HEK293 (cell line): ENCODE measurements at regions not wholly inside any gene's neighbourhood (a gene's known extent, or its start where the extent isn't known, plus 50 kb on each side); places are given as distances from the start of the nearest gene placed in this dataset.

Experiments
- CTCF ChIA-PET: fragments of 350-600 bp; formaldehyde crosslinking; extraction: SDS; loops from one replicate; lab custom pipeline; 2021; ENCODE audit warnings: antibody characterized with exemption; lab: Yijun Ruan, JAX
- POLR2A ChIA-PET: fragments of 300-600 bp; formaldehyde crosslinking; extraction: SDS; loops from one replicate; lab custom pipeline; 2020; ENCODE audit warnings: antibody characterized with exemption, inconsistent platforms; lab: Yijun Ruan, JAX
- H3K27ac ChIP-seq: fragments of 200-500 bp; sonication (Bioruptor generic); 2 replicates; pipeline ENCODE4 v1.5.1; 2014; ENCODE audit warnings: low read depth, low read length, control low read depth, inconsistent platforms; ENCODE audit errors: extremely low read depth
- H3K36me3 ChIP-seq, 2 experiments: fragments of 200-500 bp in 1 of 2; sonication (Bioruptor generic) in 1 of 2; 1 replicate in 1 of 2; 2 replicates in 1 of 2; pipeline ENCODE4 v1.5.1; 2014 to 2017; ENCODE audit warnings: inconsistent platforms in 2 of 2, low read length in 2 of 2; ENCODE audit not compliant: control insufficient read depth in 2 of 2, insufficient read depth in 1 of 2
- H3K4me1 ChIP-seq: fragments of 200-500 bp; sonication (Bioruptor generic); 2 replicates; pipeline ENCODE4 v1.5.1; 2014; ENCODE audit warnings: mild to moderate bottlenecking, low read length, inconsistent platforms; ENCODE audit not compliant: control insufficient read depth, insufficient read depth
- H3K4me3 ChIP-seq: 2 replicates; pipeline ENCODE4 v1.5.1; 2011; ENCODE audit warnings: low read depth, mild to moderate bottlenecking, control low read depth, low read length, moderate library complexity
- H3K9me3 ChIP-seq: fragments of 200-500 bp; sonication (Bioruptor generic); 2 replicates; pipeline ENCODE4 v1.5.1; 2014; ENCODE audit warnings: low read depth, low read length, inconsistent platforms; ENCODE audit not compliant: control insufficient read depth, insufficient read depth
- CTCF ChIP-seq: fragments of 450-650 bp; formaldehyde crosslinking; IDR thresholded peaks from 2 replicates; pipeline ENCODE4 v1.5.1; 2016; ENCODE audit warnings: missing biosample characterization, missing genetic modification characterization
- GLIS2 ChIP-seq: fragments of 450-650 bp; formaldehyde crosslinking; IDR thresholded peaks from 2 replicates; pipeline ENCODE4 v1.5.1; 2016; ENCODE audit warnings: missing biosample characterization, missing genetic modification characterization
- PBX3 ChIP-seq: sonication (generic); formaldehyde crosslinking; IDR thresholded peaks from 2 replicates; pipeline ENCODE4 v1.8.1; 2022; ENCODE audit warnings: mild to moderate bottlenecking, moderate library complexity, missing genetic modification reagents
- SP3 ChIP-seq: fragments of 450-650 bp; formaldehyde crosslinking; IDR thresholded peaks from 2 replicates; pipeline ENCODE4 v1.5.1; 2016; ENCODE audit warnings: missing biosample characterization, missing genetic modification characterization
- YY2 ChIP-seq: fragments of 450-650 bp; formaldehyde crosslinking; IDR thresholded peaks from 2 replicates; pipeline ENCODE4 v1.5.1; 2016; ENCODE audit warnings: missing biosample characterization, missing genetic modification characterization
- ZNF138 ChIP-seq: fragments of 450-650 bp; formaldehyde crosslinking; IDR thresholded peaks from 2 replicates; pipeline ENCODE4 v1.5.1; 2016; ENCODE audit warnings: missing biosample characterization, missing genetic modification characterization, borderline replicate concordance
- ZNF140 ChIP-seq: fragments of 450-650 bp; formaldehyde crosslinking; IDR thresholded peaks from 2 replicates; pipeline ENCODE4 v1.5.1; 2016; ENCODE audit warnings: missing biosample characterization, missing genetic modification characterization
- ZNF155 ChIP-seq: fragments of 450-650 bp; formaldehyde crosslinking; IDR thresholded peaks from 2 replicates; pipeline ENCODE4 v1.5.1; 2016; ENCODE audit warnings: missing biosample characterization, missing genetic modification characterization
- ZNF16 ChIP-seq: fragments of 450-650 bp; formaldehyde crosslinking; IDR thresholded peaks from 2 replicates; pipeline ENCODE4 v1.5.1; 2016; ENCODE audit warnings: low read depth, missing biosample characterization, missing genetic modification characterization
- ZNF311 ChIP-seq: fragments of 450-650 bp; formaldehyde crosslinking; IDR thresholded peaks from 2 replicates; pipeline ENCODE4 v1.5.1; 2017; ENCODE audit warnings: missing biosample characterization, missing genetic modification characterization, borderline replicate concordance
- ZNF354C ChIP-seq: fragments of 450-650 bp; formaldehyde crosslinking; IDR thresholded peaks from 2 replicates; pipeline ENCODE4 v1.5.1; 2016; ENCODE audit warnings: missing biosample characterization, missing genetic modification characterization, low read depth, borderline replicate concordance
- ZNF426 ChIP-seq: fragments of 450-650 bp; formaldehyde crosslinking; IDR thresholded peaks from 2 replicates; pipeline ENCODE4 v1.5.1; 2017; ENCODE audit warnings: missing biosample characterization, missing genetic modification characterization, mild to moderate bottlenecking, inconsistent platforms, moderate library complexity
- ZNF510 ChIP-seq: fragments of 450-650 bp; formaldehyde crosslinking; IDR thresholded peaks from 2 replicates; pipeline ENCODE4 v1.5.1; 2018; ENCODE audit warnings: mild to moderate bottlenecking, missing genetic modification characterization, missing biosample characterization; ENCODE audit not compliant: insufficient replicate concordance
- ZNF514 ChIP-seq: fragments of 450-650 bp; formaldehyde crosslinking; IDR thresholded peaks from 2 replicates; pipeline ENCODE4 v1.5.1; 2016; ENCODE audit warnings: missing biosample characterization, missing genetic modification characterization
- ZNF529 ChIP-seq: fragments of 450-650 bp; formaldehyde crosslinking; IDR thresholded peaks from 2 replicates; pipeline ENCODE4 v1.5.1; 2017; ENCODE audit warnings: missing genetic modification characterization, missing biosample characterization; ENCODE audit not compliant: insufficient replicate concordance
- ZNF785 ChIP-seq: fragments of 450-650 bp; formaldehyde crosslinking; IDR thresholded peaks from 2 replicates; pipeline ENCODE4 v1.5.1; 2016; ENCODE audit warnings: missing biosample characterization, missing genetic modification characterization
- ZNF843 ChIP-seq: fragments of 450-650 bp; formaldehyde crosslinking; IDR thresholded peaks from 2 replicates; pipeline ENCODE4 v1.5.1; 2016; ENCODE audit warnings: missing biosample characterization, missing genetic modification characterization
- ZSCAN18 ChIP-seq: fragments of 450-650 bp; formaldehyde crosslinking; IDR thresholded peaks from 2 replicates; pipeline ENCODE4 v1.5.1; 2016; ENCODE audit warnings: missing biosample characterization, missing genetic modification characterization

GRCh38 chr10:36943544-36943943 lies 181.9 kb upstream of the ANKRD30A start:
- POLR2A ChIA-PET, result no interaction called here
- Histone ChIP-seq H3K9me3 (no peaks in the 10 kb centered on the region), H3K4me1 (no peaks in the 10 kb centered on the region), H3K36me3 (no peaks in the 10 kb centered on the region), H3K4me3 (no peak overlapping the region), H3K27ac (no peak overlapping the region)
- CTCF ChIA-PET, result no interaction called here
- no peak for TF ChIP-seq ZNF140 (tag by site-specific recombination)
- TF ChIP-seq PBX3 (CRISPR knock-in tag), result no peak

- Histone ChIP-seq H3K9me3 (no peaks in the 10 kb centered on the region), H3K36me3 (no peaks in the 10 kb centered on the region), H3K4me1 (no peaks in the 10 kb centered on the region)
- CTCF ChIA-PET, result no interaction called here
- TF ChIP-seq ZNF529 (no peak), ZNF354C (tag by site-specific recombination) (no peak), ZNF426 (tag by site-specific recombination) (no peak), GLIS2 (no peak), ZNF510 (no peak), CTCF (tag by site-specific recombination) (no peak), ZNF785 (tag by site-specific recombination) (no peak), ZNF16 (no peak), ZNF155 (tag by site-specific recombination) (no peak), ZSCAN18 (tag by site-specific recombination) (no peak)
- TF ChIP-seq, all 188 proteins: peak for 0
- POLR2A ChIA-PET, result no interaction called here
- Histone ChIP-seq H3K4me3 (no peak overlapping the region), H3K27ac (no peak overlapping the region)
Measured at GRCh38 chr10:36942616-36943015, 182.8 kb upstream of the ANKRD30A start.

GRCh38 chr10:36903040-36903439 lies 222.4 kb upstream of the ANKRD30A start:
- H3K4me1 ChIP-seq, result no peaks in the 10 kb centered on the region
- H3K4me3 ChIP-seq, result no peak overlapping the region
- TF ChIP-seq ZNF843, result no peak
- H3K27ac ChIP-seq, result no peak overlapping the region
- ChIA-PET POLR2A (no interaction called here), CTCF (interaction anchor here (1.3 kb wide), 1 partner anchor 852 kb away, joined by 4 read pairs; no protein-coding TSS in a partner anchor)
- no peaks in the 10 kb centered on the region for H3K9me3 ChIP-seq
- H3K36me3 ChIP-seq, result no peaks in the 10 kb centered on the region

GRCh38 chr10:36899652-36900051 lies 225.7 kb upstream of the ANKRD30A start:
- ChIA-PET CTCF (interaction anchor here (0.6 to 1.2 kb wide), 7 partner anchors 15 to 1475 kb away, joined by 3 to 5 read pairs (median 3); no protein-coding TSS in a partner anchor), POLR2A (no interaction called here)
- Histone ChIP-seq H3K27ac (no peak overlapping the region), H3K36me3 (no peaks in the 10 kb centered on the region), H3K9me3 (no peaks in the 10 kb centered on the region), H3K4me3 (no peak overlapping the region), H3K4me1 (no peaks in the 10 kb centered on the region)
- TF ChIP-seq ZNF510, result no peak
- TF ChIP-seq ZNF138 (tag by site-specific recombination), result no peak
- TF ChIP-seq SP3 (tag by site-specific recombination), result no peak
- no peak for TF ChIP-seq ZNF311 (tag by site-specific recombination)
- TF ChIP-seq YY2, result no peak
- TF ChIP-seq ZNF514 (tag by site-specific recombination), result no peak
